Panc1 (cell line): ENCODE measurements at regions not wholly inside any gene's neighbourhood (a gene's known extent, or its start where the extent isn't known, plus 50 kb on each side); places are given as distances from the start of the nearest gene placed in this dataset.

Experiments
- ATAC-seq: fragments of 200-7000 bp; cut with Tn5 transposase; 2 replicates; pipeline ENCODE4 v1.9.1; 2020; ENCODE audit warnings: mild to moderate bottlenecking, moderate library complexity
- BruUV-seq: library from RNA; stranded (reverse); fragments of 400-500 nt; replicated peaks from 2 replicates; lab custom pipeline; 2021; lab: Mats Ljungman, UMichigan
- CTCF ChIA-PET: fragments of 300-600 bp; sonication (Branson Sonifier 250); formaldehyde crosslinking; loops from one replicate; lab custom pipeline; 2022; ENCODE audit warnings: antibody characterized with exemption; lab: Charles Lee
- POLR2A ChIA-PET: fragments of 300-600 bp; sonication (Branson Sonifier 250); formaldehyde crosslinking; loops from one replicate; lab custom pipeline; 2022; ENCODE audit warnings: antibody characterized with exemption; lab: Charles Lee
- DNase-seq: peaks from one replicate; pipeline ENCODE4 v3.0.0-alpha.2; 2010; ENCODE audit warnings: low read depth, low spot score
- H3K27ac ChIP-seq: 2 replicates; pipeline ENCODE4 v1.5.1; 2011; ENCODE audit warnings: mild to moderate bottlenecking, low read length, inconsistent platforms
- H3K27me3 ChIP-seq: fragments of 200-500 bp; sonication (Bioruptor generic); 2 replicates; pipeline ENCODE4 v1.6.0; 2014; ENCODE audit warnings: low read length, inconsistent platforms; ENCODE audit not compliant: control insufficient read depth, insufficient read depth
- H3K36me3 ChIP-seq: fragments of 200-500 bp; sonication (Bioruptor generic); 2 replicates; pipeline ENCODE4 v1.5.1; 2014; ENCODE audit warnings: inconsistent platforms, mild to moderate bottlenecking, low read length, moderate library complexity; ENCODE audit not compliant: control insufficient read depth, insufficient read depth
- H3K4me1 ChIP-seq: 2 replicates; pipeline ENCODE4 v1.5.1; 2011; ENCODE audit warnings: inconsistent platforms, mild to moderate bottlenecking, low read length, moderate library complexity; ENCODE audit not compliant: control insufficient read depth, insufficient read depth
- H3K4me3 ChIP-seq, 2 experiments: 2 replicates each; pipeline ENCODE4 v1.5.1; 2011 to 2012; ENCODE audit warnings: low read depth in 2 of 2, low read length in 2 of 2, mild to moderate bottlenecking in 2 of 2, inconsistent platforms in 1 of 2, moderate library complexity in 1 of 2
- H3K9me3 ChIP-seq: fragments of 200-500 bp; sonication (Bioruptor generic); 2 replicates; pipeline ENCODE4 v1.5.1; 2014; ENCODE audit warnings: low read depth, mild to moderate bottlenecking, inconsistent platforms, low read length, moderate library complexity; ENCODE audit not compliant: control insufficient read depth, insufficient read depth
- POLR2AphosphoS5 ChIP-seq: IDR thresholded peaks from 2 replicates; pipeline ENCODE4 v1.6.1; 2012; ENCODE audit warnings: mild to moderate bottlenecking, low read depth, low read length, moderate library complexity
- SIN3A ChIP-seq: IDR thresholded peaks from 2 replicates; pipeline ENCODE4 v1.6.1; 2012; ENCODE audit warnings: low read depth, mild to moderate bottlenecking, low read length, moderate library complexity, borderline replicate concordance; ENCODE audit not compliant: insufficient read depth
- TCF7L2 ChIP-seq: IDR thresholded peaks from 2 replicates; pipeline ENCODE4 v1.6.1; 2011; ENCODE audit warnings: mild to moderate bottlenecking, low read depth, low read length, inconsistent platforms
- in situ Hi-C: cut with HindIII; loops from 2 replicates; pipeline ENCODE4 v1.10.0; 2016; ENCODE audit warnings: low sequenced_read_pairs, low pct_unique_long_range_greater_than_20kb
- intact Hi-C: fragments of 100-400 bp; cut with micrococcal nuclease; formaldehyde crosslinking; loops from one replicate; pipeline ENCODE4 v1.10.0; 2022; ENCODE audit not compliant: unreplicated experiment
- TF ChIP-seq, protein P1 (sequence below), 2 experiments: IDR thresholded peaks; 2 replicates each; pipeline ENCODE4 v1.6.1; 2011 to 2012; ENCODE audit warnings: low read depth in 2 of 2, control low read depth in 1 of 2, low read length in 1 of 2, mild to moderate bottlenecking in 1 of 2, moderate library complexity in 1 of 2; ENCODE audit not compliant: insufficient read depth in 1 of 2
- TF ChIP-seq, protein P2 (sequence below): fragments of 450-650 bp; IDR thresholded peaks from 2 replicates; pipeline ENCODE4 v1.5.1; 2017; ENCODE audit warnings: mild to moderate bottlenecking

DNA sequence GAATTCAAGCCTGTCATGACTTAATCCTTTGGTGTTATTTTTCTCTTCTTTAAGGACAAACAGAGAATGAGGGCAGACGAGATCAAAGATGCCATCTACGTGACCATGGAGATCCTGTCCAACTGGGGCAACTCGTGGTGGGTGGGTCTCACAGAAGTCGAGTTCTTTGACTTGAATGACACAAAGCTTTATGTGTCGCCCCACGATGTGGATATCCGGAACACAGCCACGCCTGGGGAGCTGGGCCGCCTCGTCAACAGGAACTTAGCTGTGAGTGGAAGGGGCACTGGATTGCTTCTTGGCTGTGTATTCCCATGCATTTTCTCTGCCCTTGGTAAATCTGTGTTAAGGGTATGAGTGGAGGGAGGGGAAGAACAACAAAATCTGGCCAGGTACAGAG lies 158.7 kb downstream of the KATNIP start:
- intact Hi-C loops (no loop called here), in situ Hi-C loops (no loop called here)
- Histone ChIP-seq H3K4me1 (no peaks in the 10 kb centered on the region), H3K36me3 (no peaks in the 10 kb centered on the region), H3K27me3 (no peaks in the 10 kb centered on the region), H3K27ac (no peak overlapping the region), H3K4me3 (no peak overlapping the region), H3K9me3 (no peaks in the 10 kb centered on the region)
- TF ChIP-seq, protein P1, sequence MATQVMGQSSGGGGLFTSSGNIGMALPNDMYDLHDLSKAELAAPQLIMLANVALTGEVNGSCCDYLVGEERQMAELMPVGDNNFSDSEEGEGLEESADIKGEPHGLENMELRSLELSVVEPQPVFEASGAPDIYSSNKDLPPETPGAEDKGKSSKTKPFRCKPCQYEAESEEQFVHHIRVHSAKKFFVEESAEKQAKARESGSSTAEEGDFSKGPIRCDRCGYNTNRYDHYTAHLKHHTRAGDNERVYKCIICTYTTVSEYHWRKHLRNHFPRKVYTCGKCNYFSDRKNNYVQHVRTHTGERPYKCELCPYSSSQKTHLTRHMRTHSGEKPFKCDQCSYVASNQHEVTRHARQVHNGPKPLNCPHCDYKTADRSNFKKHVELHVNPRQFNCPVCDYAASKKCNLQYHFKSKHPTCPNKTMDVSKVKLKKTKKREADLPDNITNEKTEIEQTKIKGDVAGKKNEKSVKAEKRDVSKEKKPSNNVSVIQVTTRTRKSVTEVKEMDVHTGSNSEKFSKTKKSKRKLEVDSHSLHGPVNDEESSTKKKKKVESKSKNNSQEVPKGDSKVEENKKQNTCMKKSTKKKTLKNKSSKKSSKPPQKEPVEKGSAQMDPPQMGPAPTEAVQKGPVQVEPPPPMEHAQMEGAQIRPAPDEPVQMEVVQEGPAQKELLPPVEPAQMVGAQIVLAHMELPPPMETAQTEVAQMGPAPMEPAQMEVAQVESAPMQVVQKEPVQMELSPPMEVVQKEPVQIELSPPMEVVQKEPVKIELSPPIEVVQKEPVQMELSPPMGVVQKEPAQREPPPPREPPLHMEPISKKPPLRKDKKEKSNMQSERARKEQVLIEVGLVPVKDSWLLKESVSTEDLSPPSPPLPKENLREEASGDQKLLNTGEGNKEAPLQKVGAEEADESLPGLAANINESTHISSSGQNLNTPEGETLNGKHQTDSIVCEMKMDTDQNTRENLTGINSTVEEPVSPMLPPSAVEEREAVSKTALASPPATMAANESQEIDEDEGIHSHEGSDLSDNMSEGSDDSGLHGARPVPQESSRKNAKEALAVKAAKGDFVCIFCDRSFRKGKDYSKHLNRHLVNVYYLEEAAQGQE (IDR thresholded peaks at IDR 0.05; ENCODE audit: insufficient read depth in 1 of 2, low read depth in 2 of 2, low read length in 1 of 2), result no peak
- TF ChIP-seq, protein P2, sequence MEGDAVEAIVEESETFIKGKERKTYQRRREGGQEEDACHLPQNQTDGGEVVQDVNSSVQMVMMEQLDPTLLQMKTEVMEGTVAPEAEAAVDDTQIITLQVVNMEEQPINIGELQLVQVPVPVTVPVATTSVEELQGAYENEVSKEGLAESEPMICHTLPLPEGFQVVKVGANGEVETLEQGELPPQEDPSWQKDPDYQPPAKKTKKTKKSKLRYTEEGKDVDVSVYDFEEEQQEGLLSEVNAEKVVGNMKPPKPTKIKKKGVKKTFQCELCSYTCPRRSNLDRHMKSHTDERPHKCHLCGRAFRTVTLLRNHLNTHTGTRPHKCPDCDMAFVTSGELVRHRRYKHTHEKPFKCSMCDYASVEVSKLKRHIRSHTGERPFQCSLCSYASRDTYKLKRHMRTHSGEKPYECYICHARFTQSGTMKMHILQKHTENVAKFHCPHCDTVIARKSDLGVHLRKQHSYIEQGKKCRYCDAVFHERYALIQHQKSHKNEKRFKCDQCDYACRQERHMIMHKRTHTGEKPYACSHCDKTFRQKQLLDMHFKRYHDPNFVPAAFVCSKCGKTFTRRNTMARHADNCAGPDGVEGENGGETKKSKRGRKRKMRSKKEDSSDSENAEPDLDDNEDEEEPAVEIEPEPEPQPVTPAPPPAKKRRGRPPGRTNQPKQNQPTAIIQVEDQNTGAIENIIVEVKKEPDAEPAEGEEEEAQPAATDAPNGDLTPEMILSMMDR, result no peak
- no peak for TF ChIP-seq SIN3A
- no peak for TF ChIP-seq POLR2AphosphoS5
- TF ChIP-seq TCF7L2, result no peak
- CTCF ChIA-PET, result no interaction called here
- no TSS peak for BruUV-seq
- no peak for ATAC-seq
- DNase-seq, result no peak
- POLR2A ChIA-PET, result no interaction called here

DNA sequence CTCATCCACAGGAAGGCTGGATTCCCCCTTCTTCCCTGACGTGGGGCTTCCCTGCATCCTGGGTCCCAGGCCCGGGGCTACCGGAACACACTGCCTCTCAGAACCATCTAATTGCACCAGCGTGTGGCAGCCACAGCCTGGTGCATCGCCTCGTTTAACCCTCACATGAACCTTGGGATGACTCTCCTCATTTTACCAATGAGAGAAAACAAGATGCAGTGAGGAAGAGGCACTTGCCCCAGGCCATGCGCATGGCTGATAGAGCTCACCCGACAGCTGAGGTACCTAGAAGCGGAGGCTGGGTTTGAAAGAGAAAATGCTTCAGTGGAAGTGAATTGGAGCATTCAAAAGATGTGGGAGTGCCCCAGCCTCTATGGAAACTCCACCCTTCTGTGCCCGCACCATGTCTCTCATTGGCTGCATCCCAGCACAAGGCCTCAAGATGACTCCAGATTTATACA lies 162.3 kb downstream of the KATNIP start:
- DNase-seq, result no peak
- TF ChIP-seq, protein P2, result no peak
- no peak for TF ChIP-seq SIN3A
- H3K9me3 ChIP-seq, result no peaks in the 10 kb centered on the region
- in situ Hi-C loops (no loop called here), intact Hi-C loops (no loop called here)
- H3K27me3 ChIP-seq, result no peaks in the 10 kb centered on the region
- no peaks in the 10 kb centered on the region for H3K36me3 ChIP-seq
- no TSS peak for BruUV-seq
- POLR2A ChIA-PET, result no interaction called here
- no peak overlapping the region for H3K4me3 ChIP-seq
- CTCF ChIA-PET, result no interaction called here
- no peaks in the 10 kb centered on the region for H3K4me1 ChIP-seq
- H3K27ac ChIP-seq, result no peak overlapping the region
- no peak for ATAC-seq

DNA sequence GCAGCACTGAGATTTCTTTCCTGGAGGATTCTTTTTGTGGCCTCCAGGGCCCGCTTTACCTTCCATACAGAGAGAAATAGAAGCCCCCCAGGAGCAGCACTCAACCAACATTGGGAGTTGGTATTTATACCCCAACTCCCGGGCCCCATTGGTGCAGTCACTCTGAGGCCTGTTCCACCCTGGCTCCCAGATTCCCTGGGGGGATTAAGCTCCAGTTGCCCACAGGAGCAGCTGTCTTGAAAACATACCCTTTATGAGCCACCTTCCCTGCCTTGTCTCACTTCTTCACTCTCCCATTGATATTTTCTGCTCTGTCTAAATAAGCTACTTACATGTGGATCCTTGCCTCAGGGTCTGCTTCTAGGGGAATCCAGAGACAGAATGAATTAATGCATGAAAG lies 167.8 kb downstream of the KATNIP start:
- intact Hi-C loops, result no loop called here
- Histone ChIP-seq H3K4me3 (no peak overlapping the region), H3K36me3 (no peaks in the 10 kb centered on the region), H3K27me3 (no peaks in the 10 kb centered on the region), H3K9me3 (no peaks in the 10 kb centered on the region), H3K27ac (no peak overlapping the region), H3K4me1 (no peaks in the 10 kb centered on the region)
- in situ Hi-C loops, result no loop called here
- CTCF ChIA-PET, result no interaction called here
- ATAC-seq (no peak), DNase-seq (no peak)
- no TSS peak for BruUV-seq
- POLR2A ChIA-PET, result no interaction called here
- no peak for TF ChIP-seq TCF7L2
- no peak for TF ChIP-seq SIN3A
- TF ChIP-seq, protein P2, result no peak
- no peak for TF ChIP-seq POLR2AphosphoS5
- TF ChIP-seq, protein P1 (IDR thresholded peaks at IDR 0.05; ENCODE audit: insufficient read depth in 1 of 2, low read depth in 2 of 2, low read length in 1 of 2), result no peak
